ENCODE measurements at regions not wholly inside any gene's neighbourhood (a gene's known extent, or its start where the extent isn't known, plus 50 kb on each side); places are given as distances from the start of the nearest gene placed in this dataset.

DNA sequence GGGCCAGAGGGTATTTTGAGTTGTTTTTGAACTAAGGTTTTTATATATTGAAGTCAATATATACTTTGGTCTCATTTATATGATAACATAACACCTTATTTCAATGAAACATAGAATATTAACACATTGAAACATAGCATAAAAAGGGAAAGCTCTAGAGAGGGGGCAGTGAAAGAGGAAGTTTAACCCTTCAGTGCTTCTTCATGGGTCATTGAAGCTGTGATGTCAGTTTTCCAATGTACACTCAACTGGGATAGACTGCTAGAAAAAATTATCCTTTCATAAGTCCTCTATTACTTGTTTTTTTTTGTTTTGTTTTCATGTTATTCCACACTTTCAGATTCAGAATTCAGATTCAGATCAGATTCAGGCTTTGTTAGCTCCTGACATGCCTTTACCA, 442.7 kb downstream of the EPHA5 start:
- Histone ChIP-seq H2BK15ac (ENCODE audit: low read length) (no peak overlapping the region), H3K27ac (ENCODE audit: low read depth, low read length) (no peak overlapping the region), H3K4me2 (ENCODE audit: insufficient read depth in 1 of 2, low read depth in 2 of 2, low read length in 2 of 2) (no peak overlapping the region), H3K4ac (replicated peaks; ENCODE audit: insufficient read length, low read depth, low read length) (no peak overlapping the region), H3K23me2 (ENCODE audit: low read depth, low read length) (no peaks in the 10 kb centered on the region), H4K20me1 (replicated peaks in 1 of 2; ENCODE audit: control insufficient read depth in 1 of 2, insufficient read depth in 2 of 2, low read length in 2 of 2) (no peaks in the 10 kb centered on the region), H4K5ac (ENCODE audit: insufficient read length, low read depth, low read length) (no peak overlapping the region), H2AFZ (ENCODE audit: low read length) (no peak overlapping the region), H3K9me3 (ENCODE audit: insufficient read depth in 2 of 2, low read depth in 1 of 2, low read length in 1 of 2) (no peaks in the 10 kb centered on the region), H3K27me3 (replicated peaks in 1 of 4; ENCODE audit: control insufficient read depth in 3 of 4, extremely low read depth in 1 of 4, insufficient read depth in 3 of 4, low read length in 3 of 4) (no peaks in the 10 kb centered on the region), H3K23ac (ENCODE audit: insufficient read length) (no peak overlapping the region), H4K91ac (replicated peaks; ENCODE audit: insufficient read length, low read length) (no peak overlapping the region), H3K18ac (ENCODE audit: extremely low read depth, low read length) (no peak overlapping the region), H2BK120ac (replicated peaks; ENCODE audit: low read depth, low read length) (no peak overlapping the region), H3K56ac (replicated peaks; ENCODE audit: insufficient read length, low read depth, low read length) (no peak overlapping the region), H3K4me3 (ENCODE audit: extremely low read depth in 1 of 4, insufficient read depth in 2 of 4, low read depth in 3 of 4, low read length in 4 of 4) (no peak overlapping the region), H3K4me1 (replicated peaks in 1 of 4; ENCODE audit: control insufficient read depth in 3 of 4, insufficient read depth in 4 of 4, low read length in 3 of 4) (no peaks in the 10 kb centered on the region), H2AK5ac (ENCODE audit: low read depth, low read length) (no peak overlapping the region), H4K8ac (ENCODE audit: extremely low read depth, insufficient read depth, low read length) (no peak overlapping the region), H3K79me2 (ENCODE audit: control insufficient read depth in 1 of 2, insufficient read depth in 2 of 2, low read length in 2 of 2) (no peaks in the 10 kb centered on the region), H3K14ac (ENCODE audit: insufficient read length) (no peak overlapping the region), H2BK5ac (ENCODE audit: low read depth, low read length) (no peak overlapping the region), H2BK20ac (ENCODE audit: low read length) (no peak overlapping the region), H2BK12ac (ENCODE audit: low read depth, low read length) (no peak overlapping the region), H3K36me3 (ENCODE audit: control insufficient read depth in 2 of 4, insufficient read depth in 4 of 4, low read length in 3 of 4) (no peaks in the 10 kb centered on the region), H3K79me1 (ENCODE audit: low read depth, low read length) (no peaks in the 10 kb centered on the region), H3K9ac (replicated peaks in 1 of 4; ENCODE audit: extremely low read depth in 1 of 4, low read depth in 3 of 4, low read length in 3 of 4) (no peak overlapping the region)
- ChIA-PET CTCF (ENCODE audit: partially characterized antibody) (no interaction called here), POLR2A (ENCODE audit: partially characterized antibody) (no interaction called here)
- DNase-seq (ENCODE audit: low read depth in 1 of 2, low spot score in 2 of 2) = no peak
- no peak for FAIRE-seq
- TF ChIP-seq CREB1 (IDR thresholded peaks at IDR 0.05) (no peak), POLR2AphosphoS5 (IDR thresholded peaks at IDR 0.05; ENCODE audit: low read depth, low read length) (no peak), GABPA (IDR thresholded peaks at IDR 0.05; ENCODE audit: borderline replicate concordance, insufficient read depth, low read length) (no peak), ATF3 (IDR thresholded peaks at IDR 0.05; ENCODE audit: insufficient read depth, low read depth, low read length) (no peak), E2F6 (IDR thresholded peaks at IDR 0.05) (no peak)
